Neuronal stem cell (in vitro differentiated cells): ENCODE measurements at regions not wholly inside any gene's neighbourhood (a gene's known extent, or its start where the extent isn't known, plus 50 kb on each side); places are given as distances from the start of the nearest gene placed in this dataset.

Experiments
- DNase-seq: peaks from one replicate; pipeline ENCODE4 v3.0.0-alpha.2; 2013; ENCODE audit warnings: low spot score
- H2AFZ ChIP-seq: one replicate; pipeline ENCODE4 v1.6.1; 2013; ENCODE audit warnings: mild to moderate bottlenecking, low read length, inconsistent platforms
- H2AK5ac ChIP-seq: 2 replicates; pipeline ENCODE4 v1.6.1; 2013; ENCODE audit warnings: low read depth, mild to moderate bottlenecking, inconsistent platforms, low read length, moderate library complexity, mixed read lengths
- H2BK120ac ChIP-seq: 2 replicates; pipeline ENCODE4 v1.6.1; 2013; ENCODE audit warnings: low read depth, mild to moderate bottlenecking, inconsistent platforms, low read length, moderate library complexity, mixed read lengths
- H2BK12ac ChIP-seq: one replicate; pipeline ENCODE4 v1.6.1; 2013; ENCODE audit warnings: low read length, inconsistent platforms
- H2BK15ac ChIP-seq: 2 replicates; pipeline ENCODE4 v1.6.1; 2013; ENCODE audit warnings: mild to moderate bottlenecking, low read length, inconsistent platforms, mixed read lengths
- H2BK5ac ChIP-seq: one replicate; pipeline ENCODE4 v1.6.1; 2013; ENCODE audit warnings: inconsistent platforms, mild to moderate bottlenecking, low read length, moderate library complexity
- H3K14ac ChIP-seq: one replicate; pipeline ENCODE4 v1.6.1; 2013; ENCODE audit warnings: low read length, inconsistent platforms
- H3K18ac ChIP-seq: 2 replicates; pipeline ENCODE4 v1.6.1; 2013; ENCODE audit warnings: low read length, inconsistent platforms
- H3K23ac ChIP-seq: 2 replicates; pipeline ENCODE4 v1.6.1; 2013; ENCODE audit warnings: low read depth, mild to moderate bottlenecking, mixed read lengths, low read length, inconsistent platforms; ENCODE audit not compliant: poor library complexity
- H3K27ac ChIP-seq: replicated peaks from 3 replicates; pipeline ENCODE4 v1.5.1; 2013; ENCODE audit warnings: low read length, inconsistent platforms
- H3K27me3 ChIP-seq, 3 experiments: 2 replicates each; pipeline ENCODE4 v1.6.1; 2013; ENCODE audit warnings: low read length in 3 of 3, mild to moderate bottlenecking in 2 of 3, inconsistent platforms in 1 of 3, low read depth in 1 of 3, mixed read lengths in 1 of 3, moderate library complexity in 1 of 3; ENCODE audit not compliant: control insufficient read depth in 3 of 3, insufficient read depth in 3 of 3
- H3K36me3 ChIP-seq, 2 donors: replicated peaks in 1 of 2; 2 replicates each; pipeline ENCODE4 v1.6.1; 2013; ENCODE audit warnings: low read length in 2 of 2; ENCODE audit not compliant: control insufficient read depth in 2 of 2, insufficient read depth in 2 of 2
- H3K4ac ChIP-seq: 2 replicates; pipeline ENCODE4 v1.6.1; 2013; ENCODE audit warnings: inconsistent platforms, mild to moderate bottlenecking, low read length, moderate library complexity
- H3K4me1 ChIP-seq, 2 donors: 1 replicate in 1 of 2; 2 replicates in 1 of 2; pipeline ENCODE4 v1.6.1; 2013; ENCODE audit warnings: low read length in 2 of 2, low read depth in 1 of 2; ENCODE audit not compliant: control insufficient read depth in 2 of 2, insufficient read depth in 1 of 2
- H3K4me2 ChIP-seq: one replicate; pipeline ENCODE4 v1.6.1; 2013; ENCODE audit warnings: mild to moderate bottlenecking, low read length, inconsistent platforms; ENCODE audit not compliant: insufficient read depth, poor library complexity, severe bottlenecking
- H3K4me3 ChIP-seq, 2 donors: 2 replicates each; pipeline ENCODE4 v1.5.1; 2013; ENCODE audit warnings: low read length in 2 of 2, mild to moderate bottlenecking in 2 of 2, inconsistent platforms in 1 of 2, moderate library complexity in 1 of 2
- H3K79me1 ChIP-seq: one replicate; pipeline ENCODE4 v1.6.1; 2013; ENCODE audit warnings: low read depth, mild to moderate bottlenecking, inconsistent platforms, low read length, moderate library complexity
- H3K9ac ChIP-seq: one replicate; pipeline ENCODE4 v1.6.1; 2013; ENCODE audit warnings: mild to moderate bottlenecking, low read depth, low read length, inconsistent platforms; ENCODE audit not compliant: poor library complexity
- H3K9me3 ChIP-seq, 2 donors: replicated peaks in 1 of 2; 2 replicates each; pipeline versions ENCODE3 to v1.6.1; 2013; ENCODE audit warnings: low read length in 2 of 2, mild to moderate bottlenecking in 2 of 2, inconsistent platforms in 1 of 2, low read depth in 1 of 2, mixed read lengths in 1 of 2, moderate library complexity in 1 of 2; ENCODE audit not compliant: control insufficient read depth in 2 of 2, insufficient read depth in 1 of 2
- H4K8ac ChIP-seq: one replicate; pipeline ENCODE4 v1.6.1; 2013; ENCODE audit warnings: low read depth, mild to moderate bottlenecking, inconsistent platforms, low read length, moderate library complexity
- H4K91ac ChIP-seq: one replicate; pipeline ENCODE4 v1.6.1; 2013; ENCODE audit warnings: low read length, low read depth, mild to moderate bottlenecking, inconsistent platforms; ENCODE audit not compliant: poor library complexity
- WGBS, 2 donors: extraction: QIAGEN DNeasy Blood & Tissue Kit; methylation state at CpG; one replicate each; pipeline ENCODE4 v1.1.7; 2013; ENCODE audit warnings: missing lambda C conversion rate in 2 of 2, mixed read lengths in 1 of 2; ENCODE audit not compliant: insufficient read length in 2 of 2, insufficient replicate concordance in 1 of 2; ENCODE audit errors: extremely low coverage in 2 of 2; 5-methylcytosine and 5-hydroxymethylcytosine counted together

GRCh38 chr5:68641211-68641610 lies 425.7 kb downstream of the PIK3R1 start:
- no peaks in the 10 kb centered on the region for H3K9me3 ChIP-seq
- H2BK15ac ChIP-seq, result no peak overlapping the region
- no peak overlapping the region for H2BK12ac ChIP-seq
- no peak overlapping the region for H2BK120ac ChIP-seq
- no peak overlapping the region for H2BK5ac ChIP-seq
- no peak overlapping the region for H2AFZ ChIP-seq
- no peak overlapping the region for H3K9ac ChIP-seq
- H3K79me1 ChIP-seq, result no peaks in the 10 kb centered on the region
- H3K27ac ChIP-seq, result no peak overlapping the region
- no peak overlapping the region for H3K23ac ChIP-seq
- H3K4me2 ChIP-seq, result no peak overlapping the region
- H3K14ac ChIP-seq, result no peak overlapping the region
- H3K36me3 ChIP-seq, result no peaks in the 10 kb centered on the region
- no peaks in the 10 kb centered on the region for H3K4me1 ChIP-seq
- H4K91ac ChIP-seq, result no peak overlapping the region
- DNase-seq, result no peak
- no peak overlapping the region for H3K4ac ChIP-seq
- WGBS, 2 donors, result no CpG with 5 or more reads among the region's 3 CpGs
- no peak overlapping the region for H3K4me3 ChIP-seq
- H2AK5ac ChIP-seq, result no peak overlapping the region
- H3K27me3 ChIP-seq, result no peaks in the 10 kb centered on the region
- H4K8ac ChIP-seq, result no peak overlapping the region
- no peak overlapping the region for H3K18ac ChIP-seq

DNA sequence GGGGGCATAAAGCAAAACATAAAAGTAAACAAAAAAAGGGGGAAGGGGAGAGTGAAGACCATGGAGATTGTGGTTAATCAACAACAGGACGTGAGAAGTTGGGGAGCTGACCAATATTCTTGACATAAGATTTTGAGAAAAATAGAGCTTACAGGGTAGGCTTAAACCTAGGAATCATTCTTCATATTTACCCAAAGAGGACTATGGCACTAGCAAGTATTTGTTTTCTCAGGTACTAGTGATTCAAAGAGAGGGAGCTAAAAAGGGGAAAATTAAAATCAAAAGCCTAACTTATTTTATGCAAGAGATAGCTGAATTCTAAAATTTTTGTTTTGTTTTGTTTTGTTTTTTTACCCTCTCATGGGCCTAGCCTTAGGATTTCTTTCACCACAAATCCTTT lies 427.5 kb downstream of the PIK3R1 start:
- H3K4me2 ChIP-seq, result no peak overlapping the region
- DNase-seq, result no peak
- H3K23ac ChIP-seq, result no peak overlapping the region
- no peak overlapping the region for H2BK120ac ChIP-seq
- H3K27ac ChIP-seq, result no peak overlapping the region
- no peak overlapping the region for H2AK5ac ChIP-seq
- no peak overlapping the region for H3K4me3 ChIP-seq
- no peak overlapping the region for H3K14ac ChIP-seq
- H4K8ac ChIP-seq, result no peak overlapping the region
- H3K9ac ChIP-seq, result no peak overlapping the region
- no peak overlapping the region for H3K4ac ChIP-seq
- no peak overlapping the region for H4K91ac ChIP-seq
- no CpG with 5 or more reads among the region's 1 CpG for WGBS, 2 donors
- no peaks in the 10 kb centered on the region for H3K4me1 ChIP-seq
- H3K9me3 ChIP-seq, result no peaks in the 10 kb centered on the region
- no peak overlapping the region for H2BK12ac ChIP-seq
- H3K79me1 ChIP-seq, result no peaks in the 10 kb centered on the region
- H2BK5ac ChIP-seq, result no peak overlapping the region
- no peak overlapping the region for H2BK15ac ChIP-seq
- H3K36me3 ChIP-seq, result no peaks in the 10 kb centered on the region
- H3K27me3 ChIP-seq, result no peaks in the 10 kb centered on the region
- no peak overlapping the region for H3K18ac ChIP-seq
- H2AFZ ChIP-seq, result no peak overlapping the region

DNA sequence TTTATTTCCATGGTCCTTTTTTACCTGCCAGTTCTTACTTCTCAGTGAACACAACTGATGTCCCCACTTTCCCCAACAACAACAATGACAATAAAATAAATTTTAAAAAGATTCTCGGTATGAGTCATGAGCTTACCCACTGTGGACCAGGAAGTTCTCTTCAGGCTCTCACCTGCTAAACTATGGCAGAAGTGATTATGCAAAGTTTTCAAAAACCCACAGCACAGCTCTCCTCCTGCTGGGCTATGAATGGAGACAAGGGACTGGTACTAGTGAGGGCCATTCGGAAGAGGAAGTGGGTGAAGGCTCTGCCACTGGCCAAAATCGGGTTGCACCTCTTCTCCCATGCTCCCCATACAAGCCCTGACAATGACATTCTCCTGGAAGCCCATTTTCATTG lies 429.4 kb downstream of the PIK3R1 start:
- no peak overlapping the region for H3K18ac ChIP-seq
- no peaks in the 10 kb centered on the region for H3K9me3 ChIP-seq
- no peak overlapping the region for H2AK5ac ChIP-seq
- H3K23ac ChIP-seq, result no peak overlapping the region
- no peak overlapping the region for H2BK5ac ChIP-seq
- no peak overlapping the region for H2BK12ac ChIP-seq
- no peak overlapping the region for H3K14ac ChIP-seq
- no peak overlapping the region for H3K9ac ChIP-seq
- H2AFZ ChIP-seq, result no peak overlapping the region
- no peak overlapping the region for H3K4me2 ChIP-seq
- H3K27ac ChIP-seq, result no peak overlapping the region
- H2BK120ac ChIP-seq, result no peak overlapping the region
- no peaks in the 10 kb centered on the region for H3K79me1 ChIP-seq
- no peaks in the 10 kb centered on the region for H3K27me3 ChIP-seq
- DNase-seq, result no peak
- WGBS, 2 donors, result no CpG with 5 or more reads among the region's 3 CpGs
- no peak overlapping the region for H4K8ac ChIP-seq
- no peaks in the 10 kb centered on the region for H3K4me1 ChIP-seq
- H3K4ac ChIP-seq, result no peak overlapping the region
- H4K91ac ChIP-seq, result no peak overlapping the region
- H3K36me3 ChIP-seq, result no peaks in the 10 kb centered on the region
- no peak overlapping the region for H3K4me3 ChIP-seq
- H2BK15ac ChIP-seq, result no peak overlapping the region

DNA sequence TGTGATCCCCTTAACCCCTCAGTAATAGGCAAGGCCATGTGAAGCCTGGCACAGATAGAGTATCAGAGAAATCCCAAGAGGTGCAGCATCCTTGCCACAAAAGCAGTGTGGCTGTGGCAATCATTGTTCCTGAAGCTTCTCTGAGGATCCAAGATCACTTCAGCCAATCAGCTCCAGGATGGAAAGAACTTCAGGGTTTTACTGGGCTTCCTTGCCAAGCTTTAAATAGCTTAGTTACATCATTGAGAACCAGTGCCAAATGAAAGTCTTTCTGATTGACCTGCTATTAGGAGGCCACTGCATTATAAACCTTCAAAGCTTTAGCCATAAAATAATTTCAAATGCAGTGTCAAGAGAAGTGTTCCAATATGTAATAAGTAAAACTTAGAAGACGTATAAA lies 430.6 kb downstream of the PIK3R1 start:
- Histone ChIP-seq H4K8ac (no peak overlapping the region), H3K27me3 (no peaks in the 10 kb centered on the region), H2BK15ac (no peak overlapping the region), H2BK12ac (no peak overlapping the region), H3K27ac (no peak overlapping the region), H2AFZ (no peak overlapping the region), H3K9me3 (no peaks in the 10 kb centered on the region), H3K4me3 (no peak overlapping the region), H3K4ac (no peak overlapping the region), H3K14ac (no peak overlapping the region), H3K9ac (no peak overlapping the region), H3K79me1 (no peaks in the 10 kb centered on the region), H4K91ac (no peak overlapping the region), H3K23ac (no peak overlapping the region), H2BK120ac (no peak overlapping the region), H3K4me1 (no peaks in the 10 kb centered on the region), H2AK5ac (no peak overlapping the region), H3K36me3 (no peaks in the 10 kb centered on the region), H3K18ac (no peak overlapping the region), H2BK5ac (no peak overlapping the region), H3K4me2 (no peak overlapping the region)
- no peak for DNase-seq
- WGBS, 2 donors, result no CpG with 5 or more reads among the region's 1 CpG
